B cell (primary cell): ENCODE measurements at regions not wholly inside any gene's neighbourhood (a gene's known extent, or its start where the extent isn't known, plus 50 kb on each side); places are given as distances from the start of the nearest gene placed in this dataset.

Experiments
- ATAC-seq: fragments of 200-7000 bp; cut with Tn5 transposase; one replicate; pipeline ENCODE4 v1.10.0; 2021; ENCODE audit warnings: low read depth, mild to moderate bottlenecking, moderate number of reproducible peaks, moderate library complexity
- CTCF ChIA-PET: fragments of 350-600 bp; sonication (Branson Sonifier 250); formaldehyde crosslinking; loops from one replicate; lab custom pipeline; 2021; ENCODE audit warnings: antibody characterized with exemption, inconsistent platforms; lab: Charles Lee
- POLR2A ChIA-PET: fragments of 350-600 bp; sonication (Branson Sonifier 250); formaldehyde crosslinking; loops from one replicate; lab custom pipeline; 2021; ENCODE audit warnings: antibody characterized with exemption; lab: Charles Lee
- DNase-seq: peaks from one replicate; pipeline ENCODE4 v3.0.0; 2013
- H2AFZ ChIP-seq: 2 replicates; pipeline ENCODE4 v1.6.1; 2012; ENCODE audit warnings: mild to moderate bottlenecking, low read depth, low read length; ENCODE audit not compliant: insufficient read depth, poor library complexity, severe bottlenecking
- H3K27ac ChIP-seq, 2 donors: 1 replicate in 1 of 2; 2 replicates in 1 of 2; pipeline ENCODE4 v1.5.1; 2012 to 2013; ENCODE audit warnings: low read length in 2 of 2, mild to moderate bottlenecking in 2 of 2, moderate library complexity in 1 of 2
- H3K27me3 ChIP-seq, 4 experiments: fragments of 200-600 bp in 1 of 4; sonication (generic) in 1 of 4; replicated peaks in 1 of 4; 1 replicate in 2 of 4; 2 replicates in 2 of 4; pipeline versions ENCODE4 v1.6.1 to v1.7.0; 2013 to 2016; ENCODE audit warnings: low read length in 3 of 4, mild to moderate bottlenecking in 2 of 4, mixed read lengths in 1 of 4, moderate library complexity in 1 of 4; ENCODE audit not compliant: insufficient read depth in 4 of 4, control insufficient read depth in 3 of 4; ENCODE audit errors: control extremely low read depth in 1 of 4
- H3K36me3 ChIP-seq, 2 experiments: replicated peaks in 1 of 2; 1 replicate in 1 of 2; 2 replicates in 1 of 2; pipeline versions ENCODE4 v1.6.1 to v1.7.1; 2013; ENCODE audit warnings: low read length in 1 of 2; ENCODE audit not compliant: insufficient read depth in 2 of 2, control insufficient read depth in 1 of 2; ENCODE audit errors: control extremely low read depth in 1 of 2, extremely low read depth in 1 of 2
- H3K4me1 ChIP-seq, 2 donors: fragments of 200-600 bp in 1 of 2; sonication (generic) in 1 of 2; 1 replicate in 1 of 2; 2 replicates in 1 of 2; pipeline versions ENCODE4 v1.5.1 to v1.6.1; 2013 to 2017; ENCODE audit warnings: low read length in 2 of 2; ENCODE audit not compliant: control insufficient read depth in 2 of 2, insufficient read depth in 2 of 2
- H3K4me2 ChIP-seq: replicated peaks from 2 replicates; pipeline ENCODE3; 2012; ENCODE audit warnings: mild to moderate bottlenecking, low read depth, low read length; ENCODE audit not compliant: poor library complexity, severe bottlenecking
- H3K4me3 ChIP-seq, 5 experiments: fragments of 200-600 bp in 1 of 5; sonication (generic) in 1 of 5; 1 replicate in 3 of 5; 2 replicates in 2 of 5; pipeline versions ENCODE4 v1.5.1 to v1.7.0; 2011 to 2016; ENCODE audit warnings: low read length in 4 of 5, mild to moderate bottlenecking in 4 of 5, low read depth in 2 of 5, control low read depth in 1 of 5, moderate library complexity in 1 of 5; ENCODE audit not compliant: insufficient read depth in 1 of 5; ENCODE audit errors: control extremely low read depth in 1 of 5, extremely low read depth in 1 of 5
- H3K79me2 ChIP-seq: fragments of 200-600 bp; sonication (generic); one replicate; pipeline ENCODE4 v1.6.0; 2016; ENCODE audit warnings: low read length; ENCODE audit not compliant: control insufficient read depth, insufficient read depth
- H3K9ac ChIP-seq: fragments of 200-600 bp; sonication (generic); 2 replicates; pipeline ENCODE4 v1.6.1; 2017; ENCODE audit warnings: mild to moderate bottlenecking, low read length, moderate library complexity
- H3K9me3 ChIP-seq, 3 donors: one replicate each; pipeline versions ENCODE4 v1.6.1 to v1.7.1; 2013; ENCODE audit warnings: low read length in 2 of 3; ENCODE audit not compliant: control insufficient read depth in 2 of 3, insufficient read depth in 1 of 3; ENCODE audit errors: control extremely low read depth in 1 of 3
- H4K20me1 ChIP-seq: 2 replicates; pipeline ENCODE4 v1.6.0; 2012; ENCODE audit warnings: mild to moderate bottlenecking, low read length; ENCODE audit not compliant: insufficient read depth, control insufficient read depth, poor library complexity, severe bottlenecking
- H3K27ac Mint-ChIP-seq: one replicate; pipeline ENCODE4 v1.8.0; 2021; ENCODE audit warnings: mixed read lengths
- H3K27me3 Mint-ChIP-seq: one replicate; pipeline ENCODE4 v1.8.0; 2021; ENCODE audit warnings: mixed read lengths
- H3K4me1 Mint-ChIP-seq: one replicate; pipeline ENCODE4 v1.8.0; 2021; ENCODE audit warnings: mixed read lengths
- H3K4me3 Mint-ChIP-seq: one replicate; pipeline ENCODE4 v1.8.0; 2021; ENCODE audit warnings: mixed read lengths
- H3K9me3 Mint-ChIP-seq: one replicate; pipeline ENCODE4 v1.8.0; 2022; ENCODE audit warnings: mixed read lengths; ENCODE audit not compliant: insufficient read depth
- EZH2 ChIP-seq: IDR thresholded peaks from 2 replicates; pipeline ENCODE4 v1.6.1; 2012; ENCODE audit warnings: borderline replicate concordance, low read depth, mild to moderate bottlenecking, moderate library complexity, low read length; ENCODE audit not compliant: insufficient read depth, poor library complexity, severe bottlenecking
- WGBS: methylation state at CpG from one replicate; pipeline ENCODE4 v1.1.5; 2013; ENCODE audit warnings: missing lambda C conversion rate; ENCODE audit not compliant: insufficient coverage; 5-methylcytosine and 5-hydroxymethylcytosine counted together
- intact Hi-C: fragments of 100-400 bp; cut with micrococcal nuclease; formaldehyde crosslinking; loops from one replicate; pipeline ENCODE4 v1.10.0; 2022
- TF ChIP-seq, protein P1 (sequence below): fragments of 200-600 bp; IDR thresholded peaks from one replicate; pipeline ENCODE4 v1.8.0; 2022; ENCODE audit warnings: antibody characterized with exemption, mild to moderate bottlenecking

DNA sequence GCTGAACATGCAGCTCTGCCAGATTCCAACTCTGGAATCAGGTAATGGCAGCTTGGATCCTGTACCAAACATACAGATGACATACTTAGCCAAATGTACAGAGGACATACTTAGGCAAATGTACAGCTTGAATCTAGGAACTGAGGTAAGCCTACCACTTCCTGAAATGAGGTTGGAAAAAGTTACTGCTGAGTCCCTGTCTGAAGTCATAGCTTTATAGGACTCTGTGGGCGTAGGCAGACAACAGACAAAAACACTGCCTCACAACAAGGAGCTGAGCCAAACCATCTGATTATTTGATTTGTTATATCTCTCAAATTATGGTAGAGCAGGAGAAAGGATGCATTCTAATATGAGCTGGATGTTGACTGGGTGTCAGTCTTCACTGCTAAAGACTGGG lies 290.2 kb upstream of the TCF4 start:
- no peak overlapping the region for H3K4me3 Mint-ChIP-seq
- POLR2A ChIA-PET = no interaction called here
- H3K4me3 ChIP-seq = no peak overlapping the region
- peaks cover 0 to 6% of the 10 kb centered on the region in 2 donors for H3K4me1 ChIP-seq
- H3K9me3 Mint-ChIP-seq = no peaks in the 10 kb centered on the region
- H2AFZ ChIP-seq = peak overlapping the region; percentile 12
- H4K20me1 ChIP-seq = no peaks in the 10 kb centered on the region
- CTCF ChIA-PET = interaction anchor here (0.8 to 1.1 kb wide), 2 partner anchors 9 to 37 kb away, joined by 3 to 4 read pairs; no protein-coding TSS in a partner anchor
- no peak overlapping the region for H3K27ac Mint-ChIP-seq
- H3K79me2 ChIP-seq = no peaks in the 10 kb centered on the region
- no peaks in the 10 kb centered on the region for H3K27me3 ChIP-seq
- no peak overlapping the region for H3K9ac ChIP-seq
- DNase-seq = no peak
- no peak for ATAC-seq
- no peak overlapping the region for H3K4me2 ChIP-seq
- intact Hi-C loops = no loop called here
- no peak for TF ChIP-seq EZH2
- TF ChIP-seq, protein P1, sequence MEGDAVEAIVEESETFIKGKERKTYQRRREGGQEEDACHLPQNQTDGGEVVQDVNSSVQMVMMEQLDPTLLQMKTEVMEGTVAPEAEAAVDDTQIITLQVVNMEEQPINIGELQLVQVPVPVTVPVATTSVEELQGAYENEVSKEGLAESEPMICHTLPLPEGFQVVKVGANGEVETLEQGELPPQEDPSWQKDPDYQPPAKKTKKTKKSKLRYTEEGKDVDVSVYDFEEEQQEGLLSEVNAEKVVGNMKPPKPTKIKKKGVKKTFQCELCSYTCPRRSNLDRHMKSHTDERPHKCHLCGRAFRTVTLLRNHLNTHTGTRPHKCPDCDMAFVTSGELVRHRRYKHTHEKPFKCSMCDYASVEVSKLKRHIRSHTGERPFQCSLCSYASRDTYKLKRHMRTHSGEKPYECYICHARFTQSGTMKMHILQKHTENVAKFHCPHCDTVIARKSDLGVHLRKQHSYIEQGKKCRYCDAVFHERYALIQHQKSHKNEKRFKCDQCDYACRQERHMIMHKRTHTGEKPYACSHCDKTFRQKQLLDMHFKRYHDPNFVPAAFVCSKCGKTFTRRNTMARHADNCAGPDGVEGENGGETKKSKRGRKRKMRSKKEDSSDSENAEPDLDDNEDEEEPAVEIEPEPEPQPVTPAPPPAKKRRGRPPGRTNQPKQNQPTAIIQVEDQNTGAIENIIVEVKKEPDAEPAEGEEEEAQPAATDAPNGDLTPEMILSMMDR = no peak
- H3K9me3 ChIP-seq = peaks cover 0 to 4% (median 0%) of the 10 kb centered on the region in 3 donors
- peaks cover 5% of the 10 kb centered on the region for H3K4me1 Mint-ChIP-seq
- no CpG with 5 or more reads among the region's 1 CpG for WGBS
- H3K36me3 ChIP-seq = no peaks in the 10 kb centered on the region
- H3K27me3 Mint-ChIP-seq = no peaks in the 10 kb centered on the region
- H3K27ac ChIP-seq = no peak overlapping the region

DNA sequence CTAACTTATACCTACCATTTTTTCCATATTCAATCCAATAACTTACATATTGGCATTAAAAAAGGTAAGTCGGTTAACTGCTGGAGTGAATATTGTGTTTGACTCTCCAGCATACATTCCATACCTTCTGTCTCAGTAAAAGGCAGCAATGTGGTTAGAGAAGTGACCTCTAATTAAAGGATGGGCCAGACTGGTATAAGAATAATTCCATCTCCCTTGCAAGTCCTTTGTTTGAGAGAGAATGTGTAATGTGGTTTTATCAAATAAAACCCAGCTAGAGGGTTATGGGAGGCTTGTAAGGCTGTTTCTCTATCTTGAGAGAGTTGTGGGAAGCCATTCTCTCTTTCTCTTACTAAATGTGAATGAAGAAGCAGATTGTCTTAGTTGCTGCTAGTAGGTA lies 289.3 kb upstream of the TCF4 start:
- intact Hi-C loops = no loop called here
- H3K4me1 Mint-ChIP-seq = peaks cover 5% of the 10 kb centered on the region
- ATAC-seq = no peak
- WGBS = no CpG with 5 or more reads among the region's 1 CpG
- ChIA-PET CTCF (no interaction called here), POLR2A (no interaction called here)
- H3K4me1 ChIP-seq = peaks cover 0 to 6% of the 10 kb centered on the region in 2 donors
- TF ChIP-seq EZH2 = no peak
- TF ChIP-seq, protein P1 = no peak
- H3K27me3 Mint-ChIP-seq = no peaks in the 10 kb centered on the region
- no peak for DNase-seq
- H3K9ac ChIP-seq = no peak overlapping the region
- no peaks in the 10 kb centered on the region for H3K27me3 ChIP-seq
- H3K9me3 ChIP-seq = peaks cover 0 to 4% (median 0%) of the 10 kb centered on the region in 3 donors
- no peaks in the 10 kb centered on the region for H3K36me3 ChIP-seq
- no peak overlapping the region for H3K27ac Mint-ChIP-seq
- H2AFZ ChIP-seq = no peak overlapping the region
- H3K27ac ChIP-seq = no peak overlapping the region
- H3K79me2 ChIP-seq = no peaks in the 10 kb centered on the region
- H3K4me3 Mint-ChIP-seq = no peak overlapping the region
- no peaks in the 10 kb centered on the region for H4K20me1 ChIP-seq
- H3K4me3 ChIP-seq = no peak overlapping the region
- no peaks in the 10 kb centered on the region for H3K9me3 Mint-ChIP-seq
- no peak overlapping the region for H3K4me2 ChIP-seq
